ENCODE measurements at regions not wholly inside any gene's neighbourhood (a gene's known extent, or its start where the extent isn't known, plus 50 kb on each side); places are given as distances from the start of the nearest gene placed in this dataset.

DNA sequence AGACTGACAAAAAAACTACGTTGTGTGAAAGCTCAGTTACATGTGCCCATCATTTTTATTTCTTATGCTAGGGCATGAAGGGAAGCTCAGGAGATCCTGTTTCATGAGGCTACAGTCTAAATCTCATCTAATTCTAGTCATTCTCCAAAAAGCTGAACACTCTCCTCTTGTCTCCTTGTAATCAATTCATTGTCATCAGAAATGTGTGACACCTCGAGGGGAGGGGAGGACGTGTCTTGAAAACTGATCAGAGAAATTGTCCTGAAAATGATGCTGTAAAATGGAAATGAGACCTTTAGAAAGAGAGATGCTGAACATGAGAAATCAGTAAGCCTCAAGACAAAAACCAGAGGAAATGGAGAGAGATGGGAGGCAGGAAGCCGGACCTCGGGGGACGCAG is 103.4 kb downstream of the DAD1 start:
- H3K4me3 ChIP-seq (ENCODE audit: low read length), result no peak overlapping the region
- H3K9me3 ChIP-seq (ENCODE audit: low read length), result no peaks in the 10 kb centered on the region
- H2AFZ ChIP-seq (ENCODE audit: low read length), result no peak overlapping the region
- BruUV-seq (replicated peaks), result no TSS peak
- no peaks in the 10 kb centered on the region for H3K36me3 ChIP-seq (ENCODE audit: low read depth, low read length)
- no peaks in the 10 kb centered on the region for H3K79me2 ChIP-seq (ENCODE audit: low read length)
- intact Hi-C loops (cut with micrococcal nuclease), result no loop called here
- no peak overlapping the region for H3K9ac ChIP-seq (ENCODE audit: low read length)
- ATAC-seq (no peak), DNase-seq (no peak)
- ChIA-PET POLR2A (ENCODE audit: unreplicated experiment) (no interaction called here), CTCF (no interaction called here)
- H3K27ac ChIP-seq (ENCODE audit: low read length), result no peak overlapping the region
- H4K20me1 ChIP-seq (ENCODE audit: low read length), result no peaks in the 10 kb centered on the region
- H3K4me2 ChIP-seq (ENCODE audit: low read length), result no peak overlapping the region
- H3F3A ChIP-seq (ENCODE audit: low read length, unreplicated experiment), result no peaks in the 10 kb centered on the region
- H3K4me1 ChIP-seq (ENCODE audit: insufficient read depth, low read length), result no peaks in the 10 kb centered on the region
- no peaks in the 10 kb centered on the region for H3K9me2 ChIP-seq (replicated peaks; ENCODE audit: low read length)
- H3K27me3 ChIP-seq (ENCODE audit: low read length), result no peaks in the 10 kb centered on the region; the same call in 1 of the 2 replicates
- TF ChIP-seq, protein P1, sequence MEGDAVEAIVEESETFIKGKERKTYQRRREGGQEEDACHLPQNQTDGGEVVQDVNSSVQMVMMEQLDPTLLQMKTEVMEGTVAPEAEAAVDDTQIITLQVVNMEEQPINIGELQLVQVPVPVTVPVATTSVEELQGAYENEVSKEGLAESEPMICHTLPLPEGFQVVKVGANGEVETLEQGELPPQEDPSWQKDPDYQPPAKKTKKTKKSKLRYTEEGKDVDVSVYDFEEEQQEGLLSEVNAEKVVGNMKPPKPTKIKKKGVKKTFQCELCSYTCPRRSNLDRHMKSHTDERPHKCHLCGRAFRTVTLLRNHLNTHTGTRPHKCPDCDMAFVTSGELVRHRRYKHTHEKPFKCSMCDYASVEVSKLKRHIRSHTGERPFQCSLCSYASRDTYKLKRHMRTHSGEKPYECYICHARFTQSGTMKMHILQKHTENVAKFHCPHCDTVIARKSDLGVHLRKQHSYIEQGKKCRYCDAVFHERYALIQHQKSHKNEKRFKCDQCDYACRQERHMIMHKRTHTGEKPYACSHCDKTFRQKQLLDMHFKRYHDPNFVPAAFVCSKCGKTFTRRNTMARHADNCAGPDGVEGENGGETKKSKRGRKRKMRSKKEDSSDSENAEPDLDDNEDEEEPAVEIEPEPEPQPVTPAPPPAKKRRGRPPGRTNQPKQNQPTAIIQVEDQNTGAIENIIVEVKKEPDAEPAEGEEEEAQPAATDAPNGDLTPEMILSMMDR (conservative IDR thresholded peaks at IDR 0.05; ENCODE audit: low read depth, low read length), result no peak
- TF ChIP-seq EZH2 (IDR thresholded peaks at IDR 0.05; ENCODE audit: low read length, unreplicated experiment) (no peak), EZH2phosphoT487 (IDR thresholded peaks at IDR 0.05; ENCODE audit: borderline replicate concordance, low read length) (no peak)

- no peak for TF ChIP-seq EZH2phosphoT487 (IDR thresholded peaks at IDR 0.05; ENCODE audit: borderline replicate concordance, low read length)
- TF ChIP-seq, protein P1 (conservative IDR thresholded peaks at IDR 0.05; ENCODE audit: low read depth, low read length), result no peak
- no peak for TF ChIP-seq EZH2 (IDR thresholded peaks at IDR 0.05; ENCODE audit: low read length, unreplicated experiment)
- Histone ChIP-seq H2AFZ (ENCODE audit: low read length) (no peak overlapping the region), H3K79me2 (ENCODE audit: low read length) (no peaks in the 10 kb centered on the region), H3K27ac (ENCODE audit: low read length) (no peak overlapping the region), H4K20me1 (ENCODE audit: low read length) (no peaks in the 10 kb centered on the region), H3K27me3 (ENCODE audit: low read length) (no peaks in the 10 kb centered on the region; the same call in 1 of the 2 replicates), H3K9ac (ENCODE audit: low read length) (no peak overlapping the region), H3K36me3 (ENCODE audit: low read depth, low read length) (no peaks in the 10 kb centered on the region), H3K4me1 (ENCODE audit: insufficient read depth, low read length) (no peaks in the 10 kb centered on the region), H3K9me3 (ENCODE audit: low read length) (no peaks in the 10 kb centered on the region), H3K4me3 (ENCODE audit: low read length) (no peak overlapping the region), H3K4me2 (ENCODE audit: low read length) (no peak overlapping the region), H3F3A (ENCODE audit: low read length, unreplicated experiment) (no peaks in the 10 kb centered on the region), H3K9me2 (replicated peaks; ENCODE audit: low read length) (no peaks in the 10 kb centered on the region)
- DNase-seq (no peak), ATAC-seq (no peak)
- POLR2A ChIA-PET (ENCODE audit: unreplicated experiment), result no interaction called here
- intact Hi-C loops (cut with micrococcal nuclease), result no loop called here
- BruUV-seq (replicated peaks), result no TSS peak
- CTCF ChIA-PET, result no interaction called here
Observed at GRCh38 chr14:22485178-22485577, 103.8 kb downstream of the DAD1 start.

DNA sequence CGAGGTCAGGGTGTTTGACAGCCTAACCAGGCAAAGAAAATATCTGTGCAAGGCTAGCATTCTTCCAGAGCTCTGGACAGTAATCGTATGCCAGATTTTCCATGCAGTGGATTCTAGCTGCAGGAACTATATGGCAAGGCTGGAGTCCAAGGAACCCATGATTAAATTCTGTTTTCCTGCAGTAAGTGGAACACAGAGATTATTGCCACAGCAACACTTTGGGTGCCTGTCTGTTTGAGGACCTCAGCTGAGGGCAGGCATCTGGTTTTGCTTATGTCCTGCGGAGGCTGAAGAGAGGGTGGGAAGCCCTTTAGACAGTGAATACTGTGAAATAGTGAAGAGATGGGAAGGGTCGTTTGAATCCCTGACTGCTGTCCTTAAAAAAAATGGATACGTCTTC is 104.4 kb downstream of the DAD1 start:
- TF ChIP-seq EZH2phosphoT487 (IDR thresholded peaks at IDR 0.05; ENCODE audit: borderline replicate concordance, low read length) (no peak), EZH2 (IDR thresholded peaks at IDR 0.05; ENCODE audit: low read length, unreplicated experiment) (no peak)
- TF ChIP-seq, protein P1 (conservative IDR thresholded peaks at IDR 0.05; ENCODE audit: low read depth, low read length), result no peak
- no peaks in the 10 kb centered on the region for H3K27me3 ChIP-seq (ENCODE audit: low read length)
- H3K4me1 ChIP-seq (ENCODE audit: insufficient read depth, low read length), result no peaks in the 10 kb centered on the region
- H3K9ac ChIP-seq (ENCODE audit: low read length), result no peak overlapping the region
- H3K4me2 ChIP-seq (ENCODE audit: low read length), result no peak overlapping the region
- ATAC-seq (no peak), DNase-seq (no peak)
- H3K79me2 ChIP-seq (ENCODE audit: low read length), result no peaks in the 10 kb centered on the region
- H3K27ac ChIP-seq (ENCODE audit: low read length), result no peak overlapping the region
- H3K4me3 ChIP-seq (ENCODE audit: low read length), result no peak overlapping the region
- intact Hi-C loops (cut with micrococcal nuclease), result no loop called here
- POLR2A ChIA-PET (ENCODE audit: unreplicated experiment), result no interaction called here
- CTCF ChIA-PET, result no interaction called here
- H3K36me3 ChIP-seq (ENCODE audit: low read depth, low read length), result no peaks in the 10 kb centered on the region
- H3K9me2 ChIP-seq (replicated peaks; ENCODE audit: low read length), result no peaks in the 10 kb centered on the region
- no peak overlapping the region for H2AFZ ChIP-seq (ENCODE audit: low read length)
- H3F3A ChIP-seq (ENCODE audit: low read length, unreplicated experiment), result no peaks in the 10 kb centered on the region
- no peaks in the 10 kb centered on the region for H3K9me3 ChIP-seq (ENCODE audit: low read length)
- BruUV-seq (replicated peaks), result no TSS peak
- no peaks in the 10 kb centered on the region for H4K20me1 ChIP-seq (ENCODE audit: low read length)
